ENCODE measurements at regions not wholly inside any gene's neighbourhood (a gene's known extent, or its start where the extent isn't known, plus 50 kb on each side); places are given as distances from the start of the nearest gene placed in this dataset.

GRCh38 chr2:239590995-239591915 lies 190.4 kb upstream of the HDAC4 start:
- DNase-seq = no peak

- DNase-seq = no peak
Observed at GRCh38 chr2:239590276-239590675, 189.5 kb upstream of the HDAC4 start.

GRCh38 chr2:239589833-239590232 lies 189.0 kb upstream of the HDAC4 start:
- no peak for DNase-seq

GRCh38 chr2:239589270-239589825 lies 188.5 kb upstream of the HDAC4 start:
- no peak for DNase-seq

GRCh38 chr2:239588451-239589269 lies 187.8 kb upstream of the HDAC4 start:
- DNase-seq = no peak

GRCh38 chr2:239587841-239588240 lies 187.0 kb upstream of the HDAC4 start:
- no peak for DNase-seq

- DNase-seq = no peak
Observed at GRCh38 chr2:239587311-239587731, 186.5 kb upstream of the HDAC4 start.

GRCh38 chr2:239586651-239587310 lies 186.0 kb upstream of the HDAC4 start:
- DNase-seq = no peak

GRCh38 chr2:239585422-239585821 lies 184.6 kb upstream of the HDAC4 start:
- no peak for DNase-seq

- no peak for DNase-seq
Observed at GRCh38 chr2:239584986-239585385, 184.2 kb upstream of the HDAC4 start.

- no peak for DNase-seq
Observed at GRCh38 chr2:239583879-239584859, 183.3 kb upstream of the HDAC4 start.

GRCh38 chr2:239583171-239583878 lies 182.5 kb upstream of the HDAC4 start:
- no peak for DNase-seq

GRCh38 chr2:239582476-239582875 lies 181.7 kb upstream of the HDAC4 start:
- no peak for DNase-seq

- DNase-seq = no peak
Observed at GRCh38 chr2:239581352-239581901, 180.6 kb upstream of the HDAC4 start.

- DNase-seq = no peak
Observed at GRCh38 chr2:239580199-239580527, 179.3 kb upstream of the HDAC4 start.

- no peak for DNase-seq
Observed at GRCh38 chr2:239579524-239580198, 178.8 kb upstream of the HDAC4 start.

- DNase-seq = no peak
Observed at GRCh38 chr2:239579081-239579480, 178.3 kb upstream of the HDAC4 start.

- DNase-seq = no peak
Observed at GRCh38 chr2:239578381-239578780, 177.6 kb upstream of the HDAC4 start.

GRCh38 chr2:239577935-239578334 lies 177.1 kb upstream of the HDAC4 start:
- no peak for DNase-seq

Measured in right lung (tissue), 2 donors.